IMR-90 (cell line): ENCODE measurements at regions not wholly inside any gene's neighbourhood (a gene's known extent, or its start where the extent isn't known, plus 50 kb on each side); places are given as distances from the start of the nearest gene placed in this dataset.
A peak's percentile ranks its signal among the peaks of the same experiment; 100 is the strongest.

ENCODE experiments used
- ATAC-seq: fragments of 200-7000 bp; cut with Tn5 transposase; 2 replicates; pipeline ENCODE4 v1.9.1; 2020; ENCODE audit warnings: low read depth, mild to moderate bottlenecking, moderate library complexity
- BruUV-seq: library from RNA; stranded (reverse); fragments of 400-500 nt; replicated peaks from 2 replicates; lab custom pipeline; 2021; lab: Mats Ljungman, UMichigan
- CTCF ChIA-PET: fragments of 300-600 bp; formaldehyde crosslinking; extraction: SDS; loops from one replicate; lab custom pipeline; 2021; ENCODE audit warnings: antibody characterized with exemption; lab: Yijun Ruan, JAX
- POLR2A ChIA-PET: fragments of 300-600 bp; sonication (Branson Sonifier 250); formaldehyde crosslinking; loops from one replicate; lab custom pipeline; 2022; ENCODE audit warnings: antibody characterized with exemption; ENCODE audit not compliant: unreplicated experiment; lab: Charles Lee
- DNase-seq: peaks from one replicate; pipeline ENCODE4 v3.0.0; 2013
- H2AFZ ChIP-seq: replicated peaks from 2 replicates; pipeline ENCODE3; 2013; ENCODE audit warnings: low read length, mild to moderate bottlenecking; ENCODE audit not compliant: poor library complexity
- H2AK5ac ChIP-seq: 2 replicates; pipeline ENCODE4 v1.6.1; 2013; ENCODE audit warnings: low read depth, low read length, inconsistent platforms
- H2AK9ac ChIP-seq: replicated peaks from 2 replicates; pipeline ENCODE3; 2013; ENCODE audit warnings: mild to moderate bottlenecking, low read depth, low read length, moderate library complexity; ENCODE audit not compliant: poor library complexity
- H2BK120ac ChIP-seq: 2 replicates; pipeline ENCODE4 v1.6.1; 2013; ENCODE audit warnings: low read depth, low read length, inconsistent platforms
- H2BK15ac ChIP-seq: 3 replicates; pipeline ENCODE4 v1.6.1; 2013; ENCODE audit warnings: low read depth, low read length, inconsistent platforms
- H2BK20ac ChIP-seq: 2 replicates; pipeline ENCODE4 v1.6.1; 2013; ENCODE audit warnings: low read depth, mild to moderate bottlenecking, inconsistent platforms, low read length, moderate library complexity
- H2BK5ac ChIP-seq: 2 replicates; pipeline ENCODE4 v1.6.1; 2013; ENCODE audit warnings: mild to moderate bottlenecking, low read depth, low read length, inconsistent platforms; ENCODE audit not compliant: poor library complexity, severe bottlenecking
- H3K14ac ChIP-seq: replicated peaks from 2 replicates; pipeline ENCODE4 v1.6.1; 2013; ENCODE audit warnings: low read depth, low read length, inconsistent platforms
- H3K18ac ChIP-seq: 2 replicates; pipeline ENCODE4 v1.6.1; 2013; ENCODE audit warnings: low read depth, low read length, control low read depth
- H3K23ac ChIP-seq: 2 replicates; pipeline ENCODE4 v1.6.1; 2013; ENCODE audit warnings: low read depth, low read length, inconsistent platforms
- H3K27ac ChIP-seq: 2 replicates; pipeline ENCODE4 v1.5.1; 2013; ENCODE audit warnings: mild to moderate bottlenecking, control low read depth, low read length; ENCODE audit not compliant: insufficient read depth
- H3K27me3 ChIP-seq: 2 replicates; pipeline ENCODE4 v1.6.1; 2013; ENCODE audit warnings: low read length; ENCODE audit not compliant: control insufficient read depth, insufficient read depth
- H3K36me3 ChIP-seq: 2 replicates; pipeline ENCODE4 v1.6.1; 2013; ENCODE audit warnings: low read length, mixed read lengths; ENCODE audit not compliant: control insufficient read depth, insufficient read depth
- H3K4ac ChIP-seq: 2 replicates; pipeline ENCODE4 v1.6.1; 2013; ENCODE audit warnings: low read depth, low read length, inconsistent platforms
- H3K4me1 ChIP-seq: 2 replicates; pipeline ENCODE4 v1.6.1; 2013; ENCODE audit warnings: low read length, mixed read lengths; ENCODE audit not compliant: control insufficient read depth, insufficient read depth
- H3K4me2 ChIP-seq: 2 replicates; pipeline ENCODE4 v1.6.1; 2013; ENCODE audit warnings: low read depth, mild to moderate bottlenecking, control low read depth, low read length, moderate library complexity
- H3K4me3 ChIP-seq: 2 replicates; pipeline ENCODE4 v1.5.1; 2013; ENCODE audit warnings: low read depth, mild to moderate bottlenecking, control low read depth, low read length, moderate library complexity; ENCODE audit not compliant: insufficient read depth
- H3K56ac ChIP-seq: 2 replicates; pipeline ENCODE4 v1.6.1; 2013; ENCODE audit warnings: low read length, inconsistent platforms; ENCODE audit not compliant: insufficient read depth; ENCODE audit errors: extremely low read depth
- H3K79me1 ChIP-seq, 2 experiments: 2 replicates each; pipeline ENCODE4 v1.6.1; 2013; ENCODE audit warnings: low read length in 2 of 2, inconsistent platforms in 1 of 2, low read depth in 1 of 2
- H3K9ac ChIP-seq: 2 replicates; pipeline ENCODE4 v1.6.1; 2013; ENCODE audit warnings: low read depth, low read length, control low read depth
- H3K9me1 ChIP-seq: 2 replicates; pipeline ENCODE4 v1.6.1; 2013; ENCODE audit warnings: low read length, inconsistent platforms; ENCODE audit not compliant: insufficient read depth
- H3K9me3 ChIP-seq: 2 replicates; pipeline ENCODE4 v1.6.1; 2013; ENCODE audit warnings: low read length; ENCODE audit not compliant: control insufficient read depth, insufficient read depth
- H4K20me1 ChIP-seq: 2 replicates; pipeline ENCODE4 v1.6.1; 2013; ENCODE audit warnings: low read length, inconsistent platforms; ENCODE audit not compliant: insufficient read depth
- H4K5ac ChIP-seq: 2 replicates; pipeline ENCODE4 v1.6.1; 2013; ENCODE audit warnings: mild to moderate bottlenecking, low read depth, low read length, control low read depth
- H4K8ac ChIP-seq, 2 experiments: 2 replicates each; pipeline ENCODE4 v1.6.1; 2013; ENCODE audit warnings: low read depth in 2 of 2, low read length in 2 of 2, control low read depth in 1 of 2, inconsistent platforms in 1 of 2
- H4K91ac ChIP-seq: 2 replicates; pipeline ENCODE4 v1.6.1; 2013; ENCODE audit warnings: low read depth, low read length, inconsistent platforms; ENCODE audit not compliant: insufficient read depth
- ELK1 ChIP-seq: fragments of 150-350 bp; IDR thresholded peaks from 2 replicates; pipeline ENCODE4 v1.6.1; 2016; ENCODE audit warnings: low read depth, mild to moderate bottlenecking, low read length, moderate library complexity, borderline replicate concordance
- RAD21 ChIP-seq: IDR thresholded peaks from 2 replicates; pipeline ENCODE4 v1.6.1; 2012; ENCODE audit warnings: low read length, improper control_type of control experiment
- RCOR1 ChIP-seq: IDR thresholded peaks from 2 replicates; pipeline ENCODE4 v1.6.1; 2012; ENCODE audit warnings: mild to moderate bottlenecking, low read length, improper control_type of control experiment; ENCODE audit not compliant: insufficient replicate concordance
- RFX5 ChIP-seq: IDR thresholded peaks from 2 replicates; pipeline ENCODE4 v1.8.0; 2012; ENCODE audit warnings: low read depth, mild to moderate bottlenecking, low read length, moderate library complexity
- WGBS, 2 experiments: methylation state at CpG; one replicate each; pipeline versions ENCODE4 v1.1.5 to v1.1.7; 2013; ENCODE audit warnings: missing lambda C conversion rate in 2 of 2; ENCODE audit not compliant: insufficient read length in 1 of 2; ENCODE audit errors: extremely low coverage in 2 of 2; 5-methylcytosine and 5-hydroxymethylcytosine counted together
- dilution Hi-C: fragments of 300-500 bp; cut with HindIII; formaldehyde crosslinking; loops from one replicate; pipeline ENCODE4 v1.14.3; 2018; ENCODE audit warnings: low sequenced_read_pairs; ENCODE audit not compliant: unreplicated experiment
- in situ Hi-C: fragments of 300-500 bp; cut with MboI; formaldehyde crosslinking; loops from 3 replicates; pipeline ENCODE4 v1.14.3; 2019; ENCODE audit warnings: low sequenced_read_pairs, inconsistent platforms, mixed read lengths
- intact Hi-C: fragments of 100-400 bp; cut with micrococcal nuclease; formaldehyde crosslinking; loops from 2 replicates; pipeline ENCODE4 v1.10.0; 2022

- H2AFZ ChIP-seq = no peak overlapping the region
- H3K79me1 ChIP-seq = no peaks in the 10 kb centered on the region
- peaks cover 8% of the 10 kb centered on the region for H3K9me3 ChIP-seq
- no peak for ATAC-seq
- ChIA-PET POLR2A (no interaction called here), CTCF (no interaction called here)
- intact Hi-C loops (no loop called here), in situ Hi-C loops (no loop called here), dilution Hi-C loops (no loop called here)
- no peak overlapping the region for H4K8ac ChIP-seq
- H3K4me3 ChIP-seq = no peak overlapping the region
- TF ChIP-seq ELK1 (no peak), RAD21 (no peak), RCOR1 (no peak), RFX5 (no peak)
- H4K5ac ChIP-seq = no peak overlapping the region
- no peaks in the 10 kb centered on the region for H4K20me1 ChIP-seq
- no peak overlapping the region for H3K4me2 ChIP-seq
- no peak overlapping the region for H2BK5ac ChIP-seq
- no peak overlapping the region for H2BK20ac ChIP-seq
- WGBS, 2 experiments = 92% methylated on average over 7 of the region's 13 CpGs; no CpG with 5 or more reads in 1 of the 2 experiments
- no peak overlapping the region for H3K18ac ChIP-seq
- no peaks in the 10 kb centered on the region for H3K36me3 ChIP-seq
- no peak overlapping the region for H3K23ac ChIP-seq
- H3K56ac ChIP-seq = no peak overlapping the region
- no peak overlapping the region for H3K9ac ChIP-seq
- peaks cover 11% of the 10 kb centered on the region for H3K4me1 ChIP-seq
- peaks cover 10% of the 10 kb centered on the region for H3K27me3 ChIP-seq
- H3K27ac ChIP-seq = no peak overlapping the region
- no peak overlapping the region for H2AK5ac ChIP-seq
- no peak overlapping the region for H2BK120ac ChIP-seq
- no peaks in the 10 kb centered on the region; the same call in 1 of the 2 replicates for H3K9me1 ChIP-seq
- H3K14ac ChIP-seq = no peak overlapping the region
- DNase-seq = no peak
- BruUV-seq = no TSS peak
- no peak overlapping the region for H4K91ac ChIP-seq
- peak overlapping the region; percentile 4; the same call in 1 of the 2 replicates for H3K4ac ChIP-seq
- H2BK15ac ChIP-seq = no peak overlapping the region
- no peak overlapping the region for H2AK9ac ChIP-seq
Observed at GRCh38 chr10:78778444-78779338, 290.1 kb upstream of the ZMIZ1 start.
